ENCODE measurements at regions not wholly inside any gene's neighbourhood (a gene's known extent, or its start where the extent isn't known, plus 50 kb on each side); places are given as distances from the start of the nearest gene placed in this dataset.

GRCh38 chr1:221286399-221286798, 407.2 kb downstream of the HLX start:
- no peak for DNase-seq
- peaks cover 26% of the 10 kb centered on the region for H3K9me3 Mint-ChIP-seq
- no peaks in the 10 kb centered on the region for H3K36me3 ChIP-seq (ENCODE audit: control insufficient read depth, insufficient read depth, low read length)
- H3K4me3 ChIP-seq (ENCODE audit: low read length) = no peak overlapping the region
- peak overlapping the region; percentile 86 for H3K27ac ChIP-seq (ENCODE audit: low read depth, low read length)
- peaks cover 15% of the 10 kb centered on the region for H3K4me1 Mint-ChIP-seq
- TF ChIP-seq CTCF (conservative IDR thresholded peaks at IDR 0.05) = no peak
- WGBS, 2 experiments (ENCODE audit: insufficient coverage in 1 of 2, insufficient read length in 1 of 2) = 48% methylated on average over 1 of the region's 1 CpG; no CpG with 5 or more reads in 1 of the 2 experiments
- peak overlapping the region; percentile 77 for H3K27ac Mint-ChIP-seq
- H3K36me3 Mint-ChIP-seq (ENCODE audit: low read depth) = peaks cover 21% of the 10 kb centered on the region
- H3K4me1 ChIP-seq (ENCODE audit: control insufficient read depth, insufficient read depth, low read length) = peaks cover 11% of the 10 kb centered on the region
- no peaks in the 10 kb centered on the region for H3K27me3 Mint-ChIP-seq (ENCODE audit: insufficient read depth)
- H3K9me3 ChIP-seq (ENCODE audit: control insufficient read depth, low read length) = peaks cover 6% of the 10 kb centered on the region
- H3K4me3 Mint-ChIP-seq = no peak overlapping the region
- no peaks in the 10 kb centered on the region for H3K27me3 ChIP-seq (ENCODE audit: control insufficient read depth, insufficient read depth, low read length, poor library complexity, severe bottlenecking)
- H3K9ac ChIP-seq (ENCODE audit: extremely low read depth, low read length, poor library complexity, severe bottlenecking) = no peak overlapping the region

- peaks cover 11% of the 10 kb centered on the region for H3K4me1 ChIP-seq (ENCODE audit: control insufficient read depth, insufficient read depth, low read length)
- WGBS, 2 experiments (ENCODE audit: insufficient coverage in 1 of 2, insufficient read length in 1 of 2) = 87 to 100% methylated on average over 1 to 2 of the region's 2 CpGs
Measured at GRCh38 chr1:221289103-221289502, 409.9 kb downstream of the HLX start.

GRCh38 chr1:221290669-221291068, 411.4 kb downstream of the HLX start:
- 81 to 90% methylated on average over 3 to 4 of the region's 4 CpGs for WGBS, 2 experiments (ENCODE audit: insufficient coverage in 1 of 2, insufficient read length in 1 of 2)
- DNase-seq = no peak
- Histone ChIP-seq H3K36me3 (ENCODE audit: control insufficient read depth, insufficient read depth, low read length) (no peaks in the 10 kb centered on the region), H3K27me3 (ENCODE audit: control insufficient read depth, insufficient read depth, low read length, poor library complexity, severe bottlenecking) (no peaks in the 10 kb centered on the region), H3K27ac (ENCODE audit: low read depth, low read length) (no peak overlapping the region), H3K9me3 (ENCODE audit: control insufficient read depth, low read length) (no peaks in the 10 kb centered on the region), H3K4me3 (ENCODE audit: low read length) (no peak overlapping the region), H3K9ac (ENCODE audit: extremely low read depth, low read length, poor library complexity, severe bottlenecking) (no peak overlapping the region), H3K4me1 (ENCODE audit: control insufficient read depth, insufficient read depth, low read length) (peaks cover 11% of the 10 kb centered on the region)
- Mint-ChIP-seq H3K9me3 (peaks cover 2% of the 10 kb centered on the region), H3K27me3 (ENCODE audit: insufficient read depth) (no peaks in the 10 kb centered on the region), H3K36me3 (ENCODE audit: low read depth) (peaks cover 2% of the 10 kb centered on the region), H3K4me3 (no peak overlapping the region), H3K27ac (peak overlapping the region; percentile 42), H3K4me1 (peaks cover 22% of the 10 kb centered on the region)
- TF ChIP-seq CTCF (conservative IDR thresholded peaks at IDR 0.05) = no peak

More at GRCh38 chr1:221289103-221289502, 409.9 kb downstream of the HLX start:
- Histone ChIP-seq H3K27ac (ENCODE audit: low read depth, low read length) (no peak overlapping the region), H3K9ac (ENCODE audit: extremely low read depth, low read length, poor library complexity, severe bottlenecking) (no peak overlapping the region), H3K9me3 (ENCODE audit: control insufficient read depth, low read length) (no peaks in the 10 kb centered on the region), H3K36me3 (ENCODE audit: control insufficient read depth, insufficient read depth, low read length) (no peaks in the 10 kb centered on the region), H3K4me3 (ENCODE audit: low read length) (no peak overlapping the region), H3K27me3 (ENCODE audit: control insufficient read depth, insufficient read depth, low read length, poor library complexity, severe bottlenecking) (no peaks in the 10 kb centered on the region)
- Mint-ChIP-seq H3K4me3 (no peak overlapping the region), H3K4me1 (peaks cover 22% of the 10 kb centered on the region), H3K27me3 (ENCODE audit: insufficient read depth) (no peaks in the 10 kb centered on the region), H3K36me3 (ENCODE audit: low read depth) (peaks cover 9% of the 10 kb centered on the region), H3K27ac (no peak overlapping the region), H3K9me3 (peaks cover 11% of the 10 kb centered on the region)
- DNase-seq = no peak
- TF ChIP-seq CTCF (conservative IDR thresholded peaks at IDR 0.05) = no peak
